CD4-positive, alpha-beta T cell (primary cell): ENCODE measurements at regions not wholly inside any gene's neighbourhood (a gene's known extent, or its start where the extent isn't known, plus 50 kb on each side); places are given as distances from the start of the nearest gene placed in this dataset.

Source experiments
- ATAC-seq: fragments of 200-7000 bp; cut with Tn5 transposase; one replicate; pipeline ENCODE4 v1.10.0; 2022; ENCODE audit warnings: mild to moderate bottlenecking; ENCODE audit not compliant: poor library complexity
- CTCF ChIA-PET: fragments of 350-600 bp; sonication (Branson Sonifier 250); formaldehyde crosslinking; loops from one replicate; lab custom pipeline; 2021; ENCODE audit warnings: antibody characterized with exemption, inconsistent platforms; lab: Charles Lee
- POLR2A ChIA-PET: fragments of 350-600 bp; sonication (Branson Sonifier 250); formaldehyde crosslinking; loops from one replicate; lab custom pipeline; 2021; ENCODE audit warnings: antibody characterized with exemption, inconsistent platforms; lab: Charles Lee
- DNase-seq, 14 experiments: peaks; one replicate each; pipeline ENCODE4 v3.0.0-alpha.2; 2013 to 2020; ENCODE audit warnings: mixed read lengths in 2 of 14
- H3K27ac ChIP-seq, 2 donors: one replicate each; pipeline versions ENCODE4 v1.5.1 to v1.7.0; 2013; ENCODE audit warnings: low read length in 2 of 2, low read depth in 1 of 2, mild to moderate bottlenecking in 1 of 2
- H3K27me3 ChIP-seq, 2 experiments: 1 replicate in 1 of 2; 2 replicates in 1 of 2; pipeline versions ENCODE4 v1.6.1 to v1.7.0; 2013; ENCODE audit warnings: low read length in 2 of 2, control low read depth in 1 of 2, mild to moderate bottlenecking in 1 of 2, moderate library complexity in 1 of 2; ENCODE audit not compliant: insufficient read depth in 2 of 2, control insufficient read depth in 1 of 2
- H3K36me3 ChIP-seq: one replicate; pipeline ENCODE4 v1.6.1; 2013; ENCODE audit warnings: low read length, control low read depth; ENCODE audit not compliant: insufficient read depth
- H3K4me1 ChIP-seq: one replicate; pipeline ENCODE4 v1.6.1; 2013; ENCODE audit warnings: low read length, control low read depth; ENCODE audit not compliant: insufficient read depth
- H3K4me3 ChIP-seq: one replicate; pipeline ENCODE4 v1.5.1; 2013; ENCODE audit warnings: mild to moderate bottlenecking, low read length, moderate library complexity
- H3K9me3 ChIP-seq, 2 experiments: 1 replicate in 1 of 2; 2 replicates in 1 of 2; pipeline versions ENCODE4 v1.6.1 to v1.7.0; 2013; ENCODE audit warnings: low read length in 2 of 2, mild to moderate bottlenecking in 2 of 2, control low read depth in 1 of 2, moderate library complexity in 1 of 2; ENCODE audit not compliant: control insufficient read depth in 1 of 2, insufficient read depth in 1 of 2
- H3K27ac Mint-ChIP-seq: one replicate; pipeline ENCODE4 v1.8.0; 2020; ENCODE audit warnings: mixed read lengths
- H3K27me3 Mint-ChIP-seq: one replicate; pipeline ENCODE4 v1.8.0; 2021; ENCODE audit warnings: mixed read lengths
- H3K36me3 Mint-ChIP-seq: one replicate; pipeline ENCODE4 v1.8.0; 2021; ENCODE audit warnings: low read depth, mixed read lengths
- H3K4me1 Mint-ChIP-seq: one replicate; pipeline ENCODE4 v1.8.0; 2021; ENCODE audit warnings: low read depth, mixed read lengths
- H3K4me3 Mint-ChIP-seq: one replicate; pipeline ENCODE4 v1.8.0; 2020; ENCODE audit warnings: mild to moderate bottlenecking, mixed read lengths
- H3K9me3 Mint-ChIP-seq: one replicate; pipeline ENCODE4 v1.8.0; 2020; ENCODE audit warnings: mixed read lengths
- CTCF ChIP-seq: fragments of 200-600 bp; IDR thresholded peaks from one replicate; pipeline ENCODE4 v1.8.0; 2022; ENCODE audit warnings: antibody characterized with exemption, mild to moderate bottlenecking
- intact Hi-C, 2 experiments: fragments of 100-400 bp; cut with DNase I in 1 of 2; cut with micrococcal nuclease in 1 of 2; formaldehyde crosslinking; loops; one replicate each; pipeline versions ENCODE4 v1.15.1 to v1.9.0; 2023 to 2025; cut with DNase I, micrococcal nuclease

DNA sequence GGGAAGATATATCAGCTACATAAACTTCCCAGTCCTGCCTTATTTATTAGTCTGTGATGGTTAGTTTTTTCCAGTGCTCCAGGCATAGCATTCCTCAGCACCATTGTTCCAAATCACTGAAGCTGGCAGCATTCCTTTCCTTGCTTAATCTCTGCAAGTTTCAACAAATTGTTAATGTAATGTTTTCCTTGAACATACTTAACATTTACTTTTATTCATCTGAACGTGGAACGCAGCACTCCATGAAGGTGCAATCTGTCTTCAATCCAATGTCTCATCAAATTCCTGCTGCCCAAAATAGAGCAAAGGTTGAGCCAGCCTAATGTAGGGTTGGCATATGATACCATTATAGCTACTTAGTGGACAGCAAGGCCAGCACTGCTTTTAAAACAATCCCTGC is 441.1 kb upstream of the RBFOX1 start:
- H3K27me3 Mint-ChIP-seq: no peaks in the 10 kb centered on the region
- peaks cover 9% of the 10 kb centered on the region for H3K9me3 Mint-ChIP-seq
- no peak overlapping the region for H3K4me3 Mint-ChIP-seq
- Histone ChIP-seq H3K4me1 (no peaks in the 10 kb centered on the region), H3K27me3 (no peaks in the 10 kb centered on the region), H3K4me3 (no peak overlapping the region), H3K9me3 (peaks cover 0 to 4% of the 10 kb centered on the region in 2 experiments), H3K36me3 (no peaks in the 10 kb centered on the region), H3K27ac (no peak overlapping the region)
- no peak overlapping the region for H3K27ac Mint-ChIP-seq
- ChIA-PET POLR2A (no interaction called here), CTCF (no interaction called here)
- ATAC-seq (no peak), DNase-seq (no peak)
- H3K36me3 Mint-ChIP-seq: no peaks in the 10 kb centered on the region
- no peak for TF ChIP-seq CTCF
- intact Hi-C loops: no loop called here
- H3K4me1 Mint-ChIP-seq: no peaks in the 10 kb centered on the region

DNA sequence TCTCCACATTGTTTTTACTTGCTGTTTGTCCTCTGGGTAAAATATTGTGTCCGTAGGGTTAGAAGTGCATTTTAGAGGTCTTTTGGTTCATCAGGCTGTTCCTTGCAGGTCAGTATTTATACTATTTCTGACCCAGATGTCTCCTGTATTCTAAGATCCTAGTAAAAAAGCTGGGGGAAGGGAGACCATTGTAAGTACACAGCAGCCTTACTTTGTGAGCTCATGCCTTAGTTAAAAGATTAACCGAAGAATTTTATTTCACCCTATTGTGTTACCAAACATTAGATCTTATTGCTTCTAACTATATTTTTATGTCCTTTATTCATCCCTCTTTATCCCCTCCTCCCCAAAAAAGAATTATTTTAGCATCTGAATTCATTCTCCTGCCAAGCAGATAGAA is 444.1 kb upstream of the RBFOX1 start:
- ATAC-seq: no peak
- Mint-ChIP-seq H3K27ac (no peak overlapping the region), H3K4me3 (no peak overlapping the region), H3K9me3 (peaks cover 8% of the 10 kb centered on the region), H3K36me3 (no peaks in the 10 kb centered on the region), H3K27me3 (no peaks in the 10 kb centered on the region), H3K4me1 (no peaks in the 10 kb centered on the region)
- Histone ChIP-seq H3K4me3 (no peak overlapping the region), H3K27ac (no peak overlapping the region), H3K4me1 (no peaks in the 10 kb centered on the region), H3K9me3 (peaks cover 0 to 11% of the 10 kb centered on the region in 2 experiments), H3K27me3 (no peaks in the 10 kb centered on the region), H3K36me3 (no peaks in the 10 kb centered on the region)
- DNase-seq: no peak
- ChIA-PET POLR2A (no interaction called here), CTCF (no interaction called here)
- intact Hi-C loops: no loop called here
- TF ChIP-seq CTCF: no peak

DNA sequence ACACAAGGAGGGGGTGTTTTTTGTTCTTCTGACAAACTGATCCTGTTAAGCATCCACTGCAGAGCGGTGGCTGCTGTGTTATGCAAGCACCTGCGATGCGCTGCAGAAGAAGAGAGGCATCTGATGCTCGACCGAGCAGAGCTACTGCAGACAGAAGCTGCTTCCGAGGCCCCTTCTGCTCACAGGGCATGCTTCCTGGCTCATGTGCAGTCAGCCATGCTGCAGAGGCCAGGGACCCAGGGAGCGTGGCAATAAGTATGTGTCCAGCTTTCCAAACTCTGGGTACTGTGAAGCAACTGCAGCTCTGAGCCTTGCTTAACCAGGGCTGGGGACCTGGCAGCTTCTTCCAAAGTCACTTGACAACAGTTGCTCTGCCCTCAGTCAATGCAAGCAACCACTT is 448.6 kb upstream of the RBFOX1 start:
- Histone ChIP-seq H3K36me3 (no peaks in the 10 kb centered on the region), H3K4me1 (no peaks in the 10 kb centered on the region), H3K4me3 (no peak overlapping the region), H3K27ac (no peak overlapping the region), H3K9me3 (peaks cover 0 to 8% of the 10 kb centered on the region in 2 experiments), H3K27me3 (no peaks in the 10 kb centered on the region)
- Mint-ChIP-seq H3K27ac (no peak overlapping the region), H3K27me3 (no peaks in the 10 kb centered on the region), H3K36me3 (no peaks in the 10 kb centered on the region), H3K4me3 (no peak overlapping the region), H3K4me1 (no peaks in the 10 kb centered on the region), H3K9me3 (peaks cover 8% of the 10 kb centered on the region)
- ATAC-seq: no peak
- intact Hi-C loops: no loop called here
- ChIA-PET CTCF (no interaction called here), POLR2A (no interaction called here)
- no peak for DNase-seq
- TF ChIP-seq CTCF: no peak
